GM23248 (cell line): ENCODE measurements at regions not wholly inside any gene's neighbourhood (a gene's known extent, or its start where the extent isn't known, plus 50 kb on each side); places are given as distances from the start of the nearest gene placed in this dataset.

Experiments used
- DNase-seq: peaks from one replicate; pipeline ENCODE4 v3.0.0-alpha.2; 2015
- H2AFZ ChIP-seq: fragments of 200-600 bp; sonication (generic); 2 replicates; pipeline ENCODE4 v1.6.1; 2016; ENCODE audit warnings: antibody characterized with exemption
- H3F3A ChIP-seq: fragments of 200-600 bp; sonication (generic); 2 replicates; pipeline ENCODE4 v1.6.1; 2016; ENCODE audit warnings: mild to moderate bottlenecking, antibody characterized with exemption, mixed run types; ENCODE audit not compliant: insufficient read depth
- H3K27ac ChIP-seq: fragments of 200-600 bp; sonication (generic); 2 replicates; pipeline ENCODE4 v1.5.1; 2016; ENCODE audit warnings: mild to moderate bottlenecking
- H3K27me3 ChIP-seq: fragments of 200-600 bp; sonication (generic); replicated peaks from 2 replicates; pipeline ENCODE4 v1.6.1; 2016; ENCODE audit warnings: mild to moderate bottlenecking; ENCODE audit not compliant: insufficient read depth
- H3K36me3 ChIP-seq: fragments of 200-600 bp; sonication (generic); 2 replicates; pipeline ENCODE4 v1.6.1; 2016; ENCODE audit warnings: low read depth, mild to moderate bottlenecking
- H3K4me1 ChIP-seq: fragments of 200-600 bp; sonication (generic); 2 replicates; pipeline ENCODE4 v1.6.1; 2016; ENCODE audit warnings: mild to moderate bottlenecking; ENCODE audit not compliant: insufficient read depth
- H3K4me2 ChIP-seq: fragments of 200-600 bp; sonication (generic); one replicate; pipeline ENCODE4 v1.6.1; 2016; ENCODE audit warnings: mild to moderate bottlenecking; ENCODE audit not compliant: unreplicated experiment
- H3K4me3 ChIP-seq: fragments of 200-600 bp; sonication (generic); 2 replicates; pipeline ENCODE4 v1.5.1; 2016; ENCODE audit warnings: mild to moderate bottlenecking
- H3K79me2 ChIP-seq: fragments of 200-600 bp; sonication (generic); 2 replicates; pipeline ENCODE4 v1.6.1; 2016; ENCODE audit warnings: mild to moderate bottlenecking; ENCODE audit not compliant: insufficient read depth
- H3K9ac ChIP-seq: fragments of 200-600 bp; sonication (generic); 2 replicates; pipeline ENCODE4 v1.6.1; 2016; ENCODE audit warnings: mild to moderate bottlenecking
- H3K9me2 ChIP-seq: fragments of 200-600 bp; sonication (generic); 2 replicates; pipeline ENCODE4 v1.6.1; 2016; ENCODE audit warnings: mixed run types, mild to moderate bottlenecking, moderate library complexity; ENCODE audit not compliant: insufficient read depth
- H3K9me3 ChIP-seq: fragments of 200-600 bp; sonication (generic); one replicate; pipeline ENCODE4 v1.6.1; 2017; ENCODE audit warnings: low read depth
- H4K20me1 ChIP-seq: fragments of 200-600 bp; sonication (generic); 2 replicates; pipeline ENCODE4 v1.6.0; 2016; ENCODE audit not compliant: insufficient read depth
- EZH2 ChIP-seq: fragments of 200-600 bp; sonication (generic); IDR thresholded peaks from 2 replicates; pipeline ENCODE4 v1.6.1; 2018; ENCODE audit warnings: antibody characterized with exemption, mild to moderate bottlenecking; ENCODE audit not compliant: insufficient read depth, poor library complexity, severe bottlenecking
- EZH2phosphoT487 ChIP-seq: fragments of 200-600 bp; sonication (generic); IDR thresholded peaks from 2 replicates; pipeline ENCODE4 v1.6.1; 2018; ENCODE audit warnings: antibody characterized with exemption, moderate library complexity, mild to moderate bottlenecking, low read depth; ENCODE audit not compliant: insufficient read depth
- WGBS, 2 experiments: methylation state at CpG; one replicate each; pipeline ENCODE4 v1.1.6; 2015 to 2017; ENCODE audit warnings: low lambda C conversion rate in 2 of 2, low coverage in 1 of 2; ENCODE audit errors: missing lambda C conversion rate in 2 of 2; 5-methylcytosine and 5-hydroxymethylcytosine counted together
- in situ Hi-C: fragments of 300-500 bp; cut with MboI; formaldehyde crosslinking; loops from 2 replicates; pipeline ENCODE4 v1.15.0; 2020

DNA sequence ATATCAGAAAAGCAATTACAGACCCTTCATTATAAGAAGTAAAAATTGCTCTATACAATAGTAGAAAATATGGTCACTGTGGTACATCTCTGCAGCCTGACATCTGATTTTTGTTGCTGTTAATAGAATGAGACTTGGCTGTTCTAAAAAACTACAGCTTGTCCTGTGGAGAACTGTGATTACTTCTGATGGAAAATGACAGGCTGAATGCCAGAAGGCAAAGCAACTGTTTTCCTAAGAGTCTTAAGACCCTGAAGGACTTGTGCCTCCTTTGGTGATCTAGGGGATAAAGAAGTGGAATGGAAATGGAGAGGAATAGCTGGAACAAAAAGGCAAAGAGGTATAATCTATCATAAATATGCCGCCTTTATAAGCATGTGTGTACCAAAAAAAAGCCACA is 314.8 kb downstream of the BCHE start:
- no peaks in the 10 kb centered on the region for H3F3A ChIP-seq
- H3K4me1 ChIP-seq, result no peaks in the 10 kb centered on the region
- DNase-seq, result no peak
- H3K27me3 ChIP-seq, result no peaks in the 10 kb centered on the region
- H3K27ac ChIP-seq, result no peak overlapping the region
- H3K79me2 ChIP-seq, result no peaks in the 10 kb centered on the region
- H3K9me2 ChIP-seq, result no peaks in the 10 kb centered on the region
- no peak overlapping the region for H3K4me3 ChIP-seq
- WGBS, 2 experiments, result 15% methylated on average over 1 of the region's 1 CpG
- TF ChIP-seq EZH2 (no peak), EZH2phosphoT487 (no peak)
- H2AFZ ChIP-seq, result no peak overlapping the region
- no peaks in the 10 kb centered on the region for H4K20me1 ChIP-seq
- no peaks in the 10 kb centered on the region for H3K36me3 ChIP-seq
- in situ Hi-C loops, result no loop called here
- no peaks in the 10 kb centered on the region for H3K9me3 ChIP-seq
- H3K9ac ChIP-seq, result no peak overlapping the region
- H3K4me2 ChIP-seq, result no peak overlapping the region

- Histone ChIP-seq H3K4me3 (no peak overlapping the region), H2AFZ (no peak overlapping the region), H3K9ac (no peak overlapping the region), H3K27me3 (no peaks in the 10 kb centered on the region), H3K9me2 (no peaks in the 10 kb centered on the region), H3K27ac (no peak overlapping the region), H3F3A (no peaks in the 10 kb centered on the region), H4K20me1 (no peaks in the 10 kb centered on the region), H3K4me1 (no peaks in the 10 kb centered on the region), H3K9me3 (no peaks in the 10 kb centered on the region), H3K4me2 (no peak overlapping the region), H3K79me2 (no peaks in the 10 kb centered on the region), H3K36me3 (no peaks in the 10 kb centered on the region)
- 7 to 18% methylated on average over 2 of the region's 2 CpGs for WGBS, 2 experiments
- no peak for DNase-seq
- in situ Hi-C loops, result no loop called here
- no peak for TF ChIP-seq EZH2
- no peak for TF ChIP-seq EZH2phosphoT487
Observed at GRCh38 chr3:165521131-165521871, 315.9 kb downstream of the BCHE start.

GRCh38 chr3:165519687-165520086 is 317.5 kb downstream of the BCHE start:
- in situ Hi-C loops, result no loop called here
- Histone ChIP-seq H3K9ac (no peak overlapping the region), H3K4me1 (no peaks in the 10 kb centered on the region), H4K20me1 (no peaks in the 10 kb centered on the region), H3K4me3 (no peak overlapping the region), H3K4me2 (no peak overlapping the region), H2AFZ (no peak overlapping the region), H3K79me2 (no peaks in the 10 kb centered on the region), H3F3A (no peaks in the 10 kb centered on the region), H3K9me2 (no peaks in the 10 kb centered on the region), H3K27me3 (no peaks in the 10 kb centered on the region), H3K27ac (no peak overlapping the region), H3K36me3 (no peaks in the 10 kb centered on the region), H3K9me3 (no peaks in the 10 kb centered on the region)
- no peak for DNase-seq
- TF ChIP-seq EZH2, result no peak
- no peak for TF ChIP-seq EZH2phosphoT487
- 48 to 63% methylated on average over 4 of the region's 4 CpGs for WGBS, 2 experiments

- in situ Hi-C loops, result no loop called here
- Histone ChIP-seq H3K36me3 (no peaks in the 10 kb centered on the region), H3K4me1 (no peaks in the 10 kb centered on the region), H3K79me2 (no peaks in the 10 kb centered on the region), H3F3A (no peaks in the 10 kb centered on the region), H3K9me2 (no peaks in the 10 kb centered on the region), H3K9ac (no peak overlapping the region), H3K27me3 (no peaks in the 10 kb centered on the region), H2AFZ (no peak overlapping the region), H3K4me2 (no peak overlapping the region), H3K9me3 (no peaks in the 10 kb centered on the region), H4K20me1 (no peaks in the 10 kb centered on the region), H3K27ac (no peak overlapping the region), H3K4me3 (no peak overlapping the region)
- no peak for TF ChIP-seq EZH2phosphoT487
- TF ChIP-seq EZH2, result no peak
- 7 to 8% methylated on average over 2 of the region's 2 CpGs for WGBS, 2 experiments
- DNase-seq, result no peak
Observed at GRCh38 chr3:165518346-165518745, 318.9 kb downstream of the BCHE start.
